Neuronal stem cell (in vitro differentiated cells): ENCODE measurements at regions not wholly inside any gene's neighbourhood (a gene's known extent, or its start where the extent isn't known, plus 50 kb on each side); places are given as distances from the start of the nearest gene placed in this dataset.

ENCODE experiments used
- DNase-seq: peaks from one replicate; pipeline ENCODE4 v3.0.0-alpha.2; 2013; ENCODE audit warnings: low spot score
- H2AFZ ChIP-seq: one replicate; pipeline ENCODE4 v1.6.1; 2013; ENCODE audit warnings: mild to moderate bottlenecking, low read length, inconsistent platforms
- H2AK5ac ChIP-seq: 2 replicates; pipeline ENCODE4 v1.6.1; 2013; ENCODE audit warnings: low read depth, mild to moderate bottlenecking, inconsistent platforms, low read length, moderate library complexity, mixed read lengths
- H2BK120ac ChIP-seq: 2 replicates; pipeline ENCODE4 v1.6.1; 2013; ENCODE audit warnings: low read depth, mild to moderate bottlenecking, inconsistent platforms, low read length, moderate library complexity, mixed read lengths
- H2BK12ac ChIP-seq: one replicate; pipeline ENCODE4 v1.6.1; 2013; ENCODE audit warnings: low read length, inconsistent platforms
- H2BK15ac ChIP-seq: 2 replicates; pipeline ENCODE4 v1.6.1; 2013; ENCODE audit warnings: mild to moderate bottlenecking, low read length, inconsistent platforms, mixed read lengths
- H2BK5ac ChIP-seq: one replicate; pipeline ENCODE4 v1.6.1; 2013; ENCODE audit warnings: inconsistent platforms, mild to moderate bottlenecking, low read length, moderate library complexity
- H3K14ac ChIP-seq: one replicate; pipeline ENCODE4 v1.6.1; 2013; ENCODE audit warnings: low read length, inconsistent platforms
- H3K18ac ChIP-seq: 2 replicates; pipeline ENCODE4 v1.6.1; 2013; ENCODE audit warnings: low read length, inconsistent platforms
- H3K23ac ChIP-seq: 2 replicates; pipeline ENCODE4 v1.6.1; 2013; ENCODE audit warnings: low read depth, mild to moderate bottlenecking, mixed read lengths, low read length, inconsistent platforms; ENCODE audit not compliant: poor library complexity
- H3K27ac ChIP-seq: replicated peaks from 3 replicates; pipeline ENCODE4 v1.5.1; 2013; ENCODE audit warnings: low read length, inconsistent platforms
- H3K27me3 ChIP-seq, 3 experiments: 2 replicates each; pipeline ENCODE4 v1.6.1; 2013; ENCODE audit warnings: low read length in 3 of 3, mild to moderate bottlenecking in 2 of 3, inconsistent platforms in 1 of 3, low read depth in 1 of 3, mixed read lengths in 1 of 3, moderate library complexity in 1 of 3; ENCODE audit not compliant: control insufficient read depth in 3 of 3, insufficient read depth in 3 of 3
- H3K36me3 ChIP-seq, 2 donors: replicated peaks in 1 of 2; 2 replicates each; pipeline ENCODE4 v1.6.1; 2013; ENCODE audit warnings: low read length in 2 of 2; ENCODE audit not compliant: control insufficient read depth in 2 of 2, insufficient read depth in 2 of 2
- H3K4ac ChIP-seq: 2 replicates; pipeline ENCODE4 v1.6.1; 2013; ENCODE audit warnings: inconsistent platforms, mild to moderate bottlenecking, low read length, moderate library complexity
- H3K4me1 ChIP-seq, 2 donors: 1 replicate in 1 of 2; 2 replicates in 1 of 2; pipeline ENCODE4 v1.6.1; 2013; ENCODE audit warnings: low read length in 2 of 2, low read depth in 1 of 2; ENCODE audit not compliant: control insufficient read depth in 2 of 2, insufficient read depth in 1 of 2
- H3K4me2 ChIP-seq: one replicate; pipeline ENCODE4 v1.6.1; 2013; ENCODE audit warnings: mild to moderate bottlenecking, low read length, inconsistent platforms; ENCODE audit not compliant: insufficient read depth, poor library complexity, severe bottlenecking
- H3K4me3 ChIP-seq, 2 donors: 2 replicates each; pipeline ENCODE4 v1.5.1; 2013; ENCODE audit warnings: low read length in 2 of 2, mild to moderate bottlenecking in 2 of 2, inconsistent platforms in 1 of 2, moderate library complexity in 1 of 2
- H3K79me1 ChIP-seq: one replicate; pipeline ENCODE4 v1.6.1; 2013; ENCODE audit warnings: low read depth, mild to moderate bottlenecking, inconsistent platforms, low read length, moderate library complexity
- H3K9ac ChIP-seq: one replicate; pipeline ENCODE4 v1.6.1; 2013; ENCODE audit warnings: mild to moderate bottlenecking, low read depth, low read length, inconsistent platforms; ENCODE audit not compliant: poor library complexity
- H3K9me3 ChIP-seq, 2 donors: replicated peaks in 1 of 2; 2 replicates each; pipeline versions ENCODE3 to v1.6.1; 2013; ENCODE audit warnings: low read length in 2 of 2, mild to moderate bottlenecking in 2 of 2, inconsistent platforms in 1 of 2, low read depth in 1 of 2, mixed read lengths in 1 of 2, moderate library complexity in 1 of 2; ENCODE audit not compliant: control insufficient read depth in 2 of 2, insufficient read depth in 1 of 2
- H4K8ac ChIP-seq: one replicate; pipeline ENCODE4 v1.6.1; 2013; ENCODE audit warnings: low read depth, mild to moderate bottlenecking, inconsistent platforms, low read length, moderate library complexity
- H4K91ac ChIP-seq: one replicate; pipeline ENCODE4 v1.6.1; 2013; ENCODE audit warnings: low read length, low read depth, mild to moderate bottlenecking, inconsistent platforms; ENCODE audit not compliant: poor library complexity
- WGBS, 2 donors: extraction: QIAGEN DNeasy Blood & Tissue Kit; methylation state at CpG; one replicate each; pipeline ENCODE4 v1.1.7; 2013; ENCODE audit warnings: missing lambda C conversion rate in 2 of 2, mixed read lengths in 1 of 2; ENCODE audit not compliant: insufficient read length in 2 of 2, insufficient replicate concordance in 1 of 2; ENCODE audit errors: extremely low coverage in 2 of 2; 5-methylcytosine and 5-hydroxymethylcytosine counted together

DNA sequence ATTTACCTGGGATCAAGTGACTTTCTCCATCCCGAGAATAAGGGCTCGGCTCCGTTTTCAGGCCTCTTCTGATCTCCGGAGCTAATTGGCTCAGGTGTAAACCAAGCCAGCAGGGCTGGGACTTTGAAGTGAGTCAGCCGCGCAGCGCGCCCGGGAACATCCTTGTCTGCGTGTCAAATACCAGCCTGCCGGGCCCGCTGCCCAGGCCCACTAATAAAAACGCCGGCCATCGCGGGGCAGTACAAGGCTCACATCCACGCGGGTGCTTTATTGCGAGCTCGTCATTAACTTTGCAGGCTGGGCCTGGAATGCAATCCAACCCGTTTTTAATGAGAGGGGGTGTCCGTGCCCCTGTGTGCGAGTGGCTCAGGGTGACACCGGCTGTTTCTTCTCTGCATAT, 416.8 kb downstream of the IRX2 start:
- Histone ChIP-seq H3K23ac (no peak overlapping the region), H3K9ac (no peak overlapping the region), H4K91ac (no peak overlapping the region), H3K4me3 (no peak overlapping the region), H2AK5ac (no peak overlapping the region), H3K4ac (no peak overlapping the region), H2AFZ (peak overlapping the region; percentile 64), H3K9me3 (peaks cover 0 to 5% of the 10 kb centered on the region in 2 donors), H2BK12ac (no peak overlapping the region), H3K27ac (no peak overlapping the region), H3K79me1 (no peaks in the 10 kb centered on the region), H3K27me3 (no peaks in the 10 kb centered on the region), H4K8ac (no peak overlapping the region), H3K36me3 (no peaks in the 10 kb centered on the region), H3K14ac (no peak overlapping the region), H2BK15ac (no peak overlapping the region), H2BK5ac (no peak overlapping the region), H3K4me1 (peaks cover 16 to 22% of the 10 kb centered on the region in 2 donors), H3K18ac (no peak overlapping the region), H3K4me2 (no peak overlapping the region), H2BK120ac (no peak overlapping the region)
- no peak for DNase-seq
- no CpG with 5 or more reads among the region's 24 CpGs for WGBS, 2 donors

DNA sequence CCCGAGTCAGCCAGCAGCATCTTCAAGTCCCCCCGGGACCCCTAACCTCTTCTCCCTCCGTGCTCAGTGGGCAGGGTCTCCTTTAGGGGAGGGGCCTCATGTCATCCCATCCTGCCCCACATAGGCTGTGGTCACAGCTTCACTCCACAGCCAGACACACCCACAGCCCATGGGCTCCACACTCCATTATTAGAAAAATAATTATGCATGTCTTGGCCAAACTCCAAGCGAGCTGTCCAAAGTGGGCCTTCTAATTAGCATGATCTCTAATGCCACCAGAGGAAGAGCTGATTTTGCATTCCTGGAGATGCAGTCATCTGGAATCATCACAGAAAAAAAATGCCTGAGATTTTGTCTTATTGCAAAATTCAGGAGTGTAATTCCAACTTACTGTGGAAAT, 418.2 kb downstream of the IRX2 start:
- H3K9me3 ChIP-seq = peaks cover 0 to 5% of the 10 kb centered on the region in 2 donors
- WGBS, 2 donors = no CpG with 5 or more reads among the region's 4 CpGs
- H3K79me1 ChIP-seq = no peaks in the 10 kb centered on the region
- no peak overlapping the region for H3K4me3 ChIP-seq
- no peak overlapping the region for H3K4ac ChIP-seq
- no peak overlapping the region for H2BK5ac ChIP-seq
- no peak overlapping the region for H4K8ac ChIP-seq
- H3K4me1 ChIP-seq = peaks cover 9 to 22% of the 10 kb centered on the region in 2 donors
- no peak overlapping the region for H2BK15ac ChIP-seq
- H4K91ac ChIP-seq = no peak overlapping the region
- H2BK12ac ChIP-seq = no peak overlapping the region
- peak overlapping the region; percentile 8 for H3K18ac ChIP-seq
- H3K23ac ChIP-seq = no peak overlapping the region
- no peaks in the 10 kb centered on the region for H3K36me3 ChIP-seq
- H2AK5ac ChIP-seq = no peak overlapping the region
- H3K4me2 ChIP-seq = no peak overlapping the region
- H3K27ac ChIP-seq = no peak overlapping the region
- no peaks in the 10 kb centered on the region for H3K27me3 ChIP-seq
- no peak overlapping the region for H3K14ac ChIP-seq
- H2AFZ ChIP-seq = no peak overlapping the region
- DNase-seq = no peak
- no peak overlapping the region for H2BK120ac ChIP-seq
- H3K9ac ChIP-seq = no peak overlapping the region

DNA sequence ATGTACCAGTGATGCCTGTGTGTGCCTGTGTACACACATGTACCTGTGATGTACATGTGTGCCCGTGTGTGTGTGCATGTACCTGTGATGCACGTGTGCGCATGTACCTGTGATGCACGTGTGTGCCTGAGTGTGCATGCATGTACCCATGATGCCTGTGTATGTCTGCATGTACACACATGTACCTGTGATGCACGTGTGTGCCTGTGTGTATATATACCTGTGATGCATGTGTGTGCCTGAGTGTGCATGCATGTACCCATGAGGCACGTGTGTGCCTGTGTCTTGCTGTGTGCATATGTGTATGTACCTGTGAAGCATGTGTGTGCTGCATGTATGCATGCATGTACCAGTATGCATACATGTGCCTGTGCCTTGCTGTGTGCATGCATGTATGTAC, 419.0 kb downstream of the IRX2 start:
- no peak overlapping the region for H3K23ac ChIP-seq
- peaks cover 0 to 5% of the 10 kb centered on the region in 2 donors for H3K9me3 ChIP-seq
- WGBS, 2 donors = no CpG with 5 or more reads among the region's 6 CpGs
- H3K36me3 ChIP-seq = no peaks in the 10 kb centered on the region
- no peak overlapping the region for H2BK5ac ChIP-seq
- no peak overlapping the region for H2BK15ac ChIP-seq
- no peak overlapping the region for H2AK5ac ChIP-seq
- H3K27ac ChIP-seq = no peak overlapping the region
- H3K14ac ChIP-seq = peak overlapping the region; percentile 5
- H4K91ac ChIP-seq = no peak overlapping the region
- no peak overlapping the region for H3K4ac ChIP-seq
- no peak for DNase-seq
- H3K4me3 ChIP-seq = peak overlapping the region in 1 of 2 donors; percentile 25
- H2BK120ac ChIP-seq = no peak overlapping the region
- H2BK12ac ChIP-seq = no peak overlapping the region
- H3K79me1 ChIP-seq = no peaks in the 10 kb centered on the region
- no peak overlapping the region for H3K18ac ChIP-seq
- peak overlapping the region; percentile 26 for H3K9ac ChIP-seq
- no peaks in the 10 kb centered on the region for H3K27me3 ChIP-seq
- H3K4me1 ChIP-seq = peaks cover 8 to 22% of the 10 kb centered on the region in 2 donors
- H3K4me2 ChIP-seq = no peak overlapping the region
- H4K8ac ChIP-seq = no peak overlapping the region
- no peak overlapping the region for H2AFZ ChIP-seq

DNA sequence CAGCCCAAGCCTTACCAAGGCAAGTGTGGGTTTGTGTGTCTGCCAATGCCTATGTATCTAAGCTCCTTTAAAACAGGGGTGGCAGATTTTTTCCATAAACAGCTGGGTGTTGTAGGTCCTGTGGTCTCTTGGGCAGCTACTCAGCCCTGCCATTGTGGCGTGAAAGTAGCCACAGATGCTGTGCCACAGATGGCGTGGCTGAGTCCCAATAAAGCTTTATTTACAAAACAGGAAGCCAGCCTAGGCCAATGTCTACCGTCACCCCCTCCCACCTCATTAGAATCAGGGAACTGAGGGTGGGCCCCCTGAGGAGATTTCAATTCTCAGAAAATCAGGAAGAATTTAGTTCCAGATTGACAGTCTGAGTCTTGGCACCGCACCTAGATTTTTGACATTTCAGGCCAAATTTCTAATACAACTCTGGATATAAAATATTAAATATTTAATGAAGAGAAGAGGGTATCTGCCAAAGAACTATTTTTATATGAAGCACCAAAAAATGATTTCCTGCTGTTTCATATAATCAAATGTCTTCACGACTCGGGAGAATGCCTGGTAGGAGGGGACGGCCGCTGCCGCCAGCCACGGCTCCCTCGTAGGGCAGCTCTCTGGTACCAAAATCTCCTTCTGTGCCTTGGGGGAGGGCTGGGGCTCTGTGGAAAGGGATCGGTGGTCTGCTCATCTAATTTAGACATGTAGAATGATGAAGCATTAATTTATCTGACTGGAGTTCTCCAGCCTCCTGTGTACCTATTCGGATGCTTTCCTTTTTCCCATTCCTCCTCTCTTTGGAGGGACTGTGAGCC, 420.9 kb downstream of the IRX2 start:
- no CpG with 5 or more reads among the region's 13 CpGs for WGBS, 2 donors
- H3K27me3 ChIP-seq = no peaks in the 10 kb centered on the region
- peaks cover 0 to 5% of the 10 kb centered on the region in 2 donors for H3K9me3 ChIP-seq
- no peak overlapping the region for H4K91ac ChIP-seq
- no peak overlapping the region for H2BK5ac ChIP-seq
- no peak overlapping the region for H2BK120ac ChIP-seq
- H3K36me3 ChIP-seq = no peaks in the 10 kb centered on the region
- H3K18ac ChIP-seq = no peak overlapping the region
- H2BK12ac ChIP-seq = no peak overlapping the region
- H3K4me3 ChIP-seq = no peak overlapping the region
- no peak overlapping the region for H3K4me2 ChIP-seq
- H3K14ac ChIP-seq = no peak overlapping the region
- no peak for DNase-seq
- peaks cover 7 to 17% of the 10 kb centered on the region in 2 donors for H3K4me1 ChIP-seq
- H2AFZ ChIP-seq = no peak overlapping the region
- H2AK5ac ChIP-seq = no peak overlapping the region
- H4K8ac ChIP-seq = no peak overlapping the region
- no peak overlapping the region for H3K23ac ChIP-seq
- no peak overlapping the region for H3K27ac ChIP-seq
- no peak overlapping the region for H3K4ac ChIP-seq
- no peaks in the 10 kb centered on the region for H3K79me1 ChIP-seq
- no peak overlapping the region for H2BK15ac ChIP-seq
- H3K9ac ChIP-seq = no peak overlapping the region
